Endothelial cell (in vitro differentiated cells): ENCODE measurements at regions not wholly inside any gene's neighbourhood (a gene's known extent, or its start where the extent isn't known, plus 50 kb on each side); places are given as distances from the start of the nearest gene placed in this dataset.

ENCODE experiments used
- DNase-seq: peaks from one replicate; pipeline ENCODE4 v3.0.0; 2021; ENCODE audit warnings: low spot score
- H3K27ac Mint-ChIP-seq: one replicate; pipeline ENCODE4 v1.8.0; 2021; ENCODE audit warnings: mixed read lengths, inconsistent platforms; ENCODE audit not compliant: unreplicated experiment
- H3K27me3 Mint-ChIP-seq: one replicate; pipeline ENCODE4 v1.8.0; 2021; ENCODE audit warnings: mild to moderate bottlenecking, moderate library complexity, mixed read lengths, inconsistent platforms; ENCODE audit not compliant: unreplicated experiment
- H3K36me3 Mint-ChIP-seq: one replicate; pipeline ENCODE4 v1.8.0; 2021; ENCODE audit warnings: mild to moderate bottlenecking, low read depth, mixed read lengths, inconsistent platforms; ENCODE audit not compliant: unreplicated experiment
- H3K4me1 Mint-ChIP-seq: one replicate; pipeline ENCODE4 v1.8.0; 2021; ENCODE audit warnings: mild to moderate bottlenecking, mixed read lengths, inconsistent platforms; ENCODE audit not compliant: unreplicated experiment
- H3K4me3 Mint-ChIP-seq: one replicate; pipeline ENCODE4 v1.8.0; 2021; ENCODE audit warnings: mild to moderate bottlenecking, mixed read lengths, inconsistent platforms; ENCODE audit not compliant: unreplicated experiment
- H3K9me3 Mint-ChIP-seq: one replicate; pipeline ENCODE4 v1.8.0; 2021; ENCODE audit warnings: mixed read lengths, inconsistent platforms; ENCODE audit not compliant: unreplicated experiment
- TF ChIP-seq, protein P1 (sequence below): fragments of 200-600 bp; sonication (generic); IDR thresholded peaks from one replicate; pipeline ENCODE4 v1.5.0; 2021; ENCODE audit warnings: antibody characterized with exemption; ENCODE audit not compliant: unreplicated experiment

DNA sequence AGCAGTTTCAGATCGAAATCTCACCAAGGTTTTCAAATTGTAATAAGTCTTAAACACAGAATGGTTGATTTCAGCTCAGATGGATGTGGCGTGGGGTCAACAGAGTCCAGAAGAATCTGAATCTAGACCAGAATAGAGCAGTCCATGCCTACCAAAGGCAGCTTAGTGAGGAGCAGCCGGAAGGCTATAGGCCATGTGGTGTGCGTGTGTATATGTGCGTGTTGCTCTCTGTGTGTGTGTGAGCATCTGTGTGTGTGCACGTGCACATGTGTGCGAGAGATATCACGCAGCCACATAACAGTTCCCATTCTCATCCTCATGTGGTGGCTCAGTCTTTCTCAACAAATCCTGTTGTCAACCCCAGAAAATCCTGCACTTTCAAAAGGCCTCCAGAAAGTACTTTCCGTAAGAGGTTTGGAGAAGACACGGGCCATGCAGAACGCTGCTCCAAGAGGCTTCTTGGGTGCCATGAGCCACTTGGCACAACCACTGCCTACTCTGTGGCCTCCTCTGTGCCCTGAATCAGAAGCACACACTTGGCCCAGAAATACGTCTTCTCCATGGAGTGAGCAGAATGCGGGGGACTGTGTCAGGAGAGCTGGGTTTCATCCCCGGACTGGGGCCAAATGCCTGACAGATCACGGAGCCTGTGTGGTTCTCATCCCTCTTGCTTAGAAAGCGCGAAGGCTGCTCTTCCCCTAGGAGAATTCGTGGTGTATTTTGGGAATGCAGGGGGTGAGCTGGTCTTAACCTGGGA, 67.3 kb downstream of the ACKR3 start:
- H3K27me3 Mint-ChIP-seq, result peaks cover 5% of the 10 kb centered on the region
- TF ChIP-seq, protein P1, sequence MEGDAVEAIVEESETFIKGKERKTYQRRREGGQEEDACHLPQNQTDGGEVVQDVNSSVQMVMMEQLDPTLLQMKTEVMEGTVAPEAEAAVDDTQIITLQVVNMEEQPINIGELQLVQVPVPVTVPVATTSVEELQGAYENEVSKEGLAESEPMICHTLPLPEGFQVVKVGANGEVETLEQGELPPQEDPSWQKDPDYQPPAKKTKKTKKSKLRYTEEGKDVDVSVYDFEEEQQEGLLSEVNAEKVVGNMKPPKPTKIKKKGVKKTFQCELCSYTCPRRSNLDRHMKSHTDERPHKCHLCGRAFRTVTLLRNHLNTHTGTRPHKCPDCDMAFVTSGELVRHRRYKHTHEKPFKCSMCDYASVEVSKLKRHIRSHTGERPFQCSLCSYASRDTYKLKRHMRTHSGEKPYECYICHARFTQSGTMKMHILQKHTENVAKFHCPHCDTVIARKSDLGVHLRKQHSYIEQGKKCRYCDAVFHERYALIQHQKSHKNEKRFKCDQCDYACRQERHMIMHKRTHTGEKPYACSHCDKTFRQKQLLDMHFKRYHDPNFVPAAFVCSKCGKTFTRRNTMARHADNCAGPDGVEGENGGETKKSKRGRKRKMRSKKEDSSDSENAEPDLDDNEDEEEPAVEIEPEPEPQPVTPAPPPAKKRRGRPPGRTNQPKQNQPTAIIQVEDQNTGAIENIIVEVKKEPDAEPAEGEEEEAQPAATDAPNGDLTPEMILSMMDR, result no peak
- no peak overlapping the region for H3K27ac Mint-ChIP-seq
- no peaks in the 10 kb centered on the region for H3K4me1 Mint-ChIP-seq
- H3K36me3 Mint-ChIP-seq, result peaks cover 4% of the 10 kb centered on the region
- no peak for DNase-seq
- no peaks in the 10 kb centered on the region for H3K9me3 Mint-ChIP-seq
- H3K4me3 Mint-ChIP-seq, result no peak overlapping the region

DNA sequence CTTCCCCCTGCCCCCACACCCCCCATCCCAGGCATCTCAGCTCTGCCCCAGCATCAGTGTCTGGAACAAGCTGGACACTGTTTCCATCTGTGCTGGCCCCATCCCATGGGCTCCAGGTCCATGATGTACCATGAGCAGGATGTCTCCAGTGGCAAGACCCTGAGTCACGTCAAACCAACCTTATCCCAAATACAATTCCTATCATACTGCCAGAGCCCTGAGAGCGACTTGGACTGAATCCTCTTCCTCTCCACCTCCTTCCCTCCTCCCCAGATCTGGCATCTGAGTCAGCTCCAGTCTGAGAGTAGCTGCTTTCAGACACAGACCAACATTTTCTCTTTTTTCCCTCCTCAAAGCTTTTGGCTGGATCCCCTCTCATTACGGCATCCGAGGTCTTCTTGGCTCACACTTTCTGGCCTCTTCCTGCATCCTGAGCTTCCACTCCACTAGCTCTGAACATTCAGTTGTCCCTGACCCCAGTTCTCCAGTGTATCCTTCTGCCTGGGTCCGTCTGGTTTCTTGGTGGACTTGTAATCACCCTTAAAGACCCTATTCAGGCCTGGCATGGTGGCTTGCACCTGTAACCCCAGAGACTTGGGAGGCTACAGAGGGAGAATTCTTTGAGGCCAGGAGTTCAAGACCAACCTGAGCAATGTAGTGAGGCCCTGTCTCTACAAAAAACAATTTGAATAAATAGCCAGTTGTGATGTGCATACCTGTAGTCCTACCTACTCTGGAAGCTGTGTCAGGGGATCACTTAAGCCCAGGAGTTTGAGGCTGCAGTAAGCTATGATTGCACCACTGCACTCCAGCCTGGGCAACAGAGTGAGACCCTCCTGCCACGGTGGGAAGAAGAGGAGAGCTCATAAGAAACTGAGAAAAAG, 68.3 kb downstream of the ACKR3 start:
- no peak for DNase-seq
- Mint-ChIP-seq H3K27ac (no peak overlapping the region), H3K27me3 (peaks cover 5% of the 10 kb centered on the region), H3K4me1 (no peaks in the 10 kb centered on the region), H3K9me3 (no peaks in the 10 kb centered on the region), H3K4me3 (no peak overlapping the region), H3K36me3 (peaks cover 4% of the 10 kb centered on the region)
- TF ChIP-seq, protein P1, result no peak

DNA sequence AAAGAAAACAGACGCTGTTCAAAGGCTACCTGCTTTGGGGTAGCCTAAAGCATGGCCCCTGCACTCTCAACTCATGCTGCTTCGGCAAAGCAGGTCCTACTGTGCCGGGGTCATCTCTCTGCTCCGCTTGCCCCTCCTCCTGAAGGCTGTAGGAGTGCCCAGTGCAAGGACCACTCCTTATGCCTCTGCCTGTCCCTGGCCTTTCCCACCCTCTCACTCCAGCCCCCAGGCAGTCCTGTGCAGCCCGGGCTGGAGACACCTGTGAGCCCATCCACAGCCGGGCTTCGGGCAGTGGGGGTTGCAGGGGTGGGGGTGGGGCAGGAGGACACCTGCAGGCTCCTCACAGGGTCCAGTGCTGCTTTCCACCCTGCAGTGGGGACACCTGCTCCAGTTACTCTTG, 69.1 kb downstream of the ACKR3 start:
- no peak overlapping the region for H3K4me3 Mint-ChIP-seq
- no peaks in the 10 kb centered on the region for H3K4me1 Mint-ChIP-seq
- peaks cover 7% of the 10 kb centered on the region for H3K36me3 Mint-ChIP-seq
- peaks cover 5% of the 10 kb centered on the region for H3K27me3 Mint-ChIP-seq
- H3K9me3 Mint-ChIP-seq, result no peaks in the 10 kb centered on the region
- DNase-seq, result no peak
- no peak overlapping the region for H3K27ac Mint-ChIP-seq
- TF ChIP-seq, protein P1, result no peak

DNA sequence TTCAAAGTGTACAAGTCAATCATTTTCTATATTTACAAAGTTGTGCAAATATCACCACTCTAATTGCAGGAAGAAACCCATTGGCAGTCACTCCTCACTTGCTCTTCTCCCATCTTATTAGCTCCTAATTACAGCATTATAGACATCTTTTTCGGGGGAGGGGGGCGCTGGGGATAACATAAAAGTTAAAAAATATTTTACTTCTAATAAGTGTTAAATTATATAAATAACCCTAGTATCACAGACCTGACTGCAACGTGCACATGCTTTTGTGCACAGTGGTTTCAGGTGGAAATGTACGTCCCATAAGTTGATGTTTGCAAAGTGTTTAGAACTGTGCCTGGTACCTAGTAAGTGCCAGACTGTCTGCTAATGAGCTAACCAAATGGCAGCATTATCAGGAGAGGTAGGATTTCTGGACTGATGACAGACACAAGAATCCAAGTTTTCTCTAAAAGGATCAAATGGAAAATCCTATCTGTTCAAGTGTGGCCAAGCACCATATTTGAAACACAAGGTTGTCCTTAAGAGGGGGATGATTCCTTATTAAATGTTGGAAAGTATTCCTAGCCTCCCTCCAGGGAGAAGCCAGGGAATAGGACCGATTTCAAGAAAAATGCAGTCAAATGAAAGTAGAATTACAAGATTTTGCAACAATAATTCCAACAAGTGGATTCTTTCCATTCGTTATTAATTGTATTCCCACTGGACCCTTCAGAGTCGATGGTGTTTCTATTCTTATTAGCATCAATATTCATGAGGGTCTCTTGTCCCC, 70.0 kb downstream of the ACKR3 start:
- Mint-ChIP-seq H3K4me3 (no peak overlapping the region), H3K9me3 (no peaks in the 10 kb centered on the region), H3K27me3 (peaks cover 5% of the 10 kb centered on the region), H3K36me3 (peaks cover 8% of the 10 kb centered on the region), H3K27ac (no peak overlapping the region), H3K4me1 (no peaks in the 10 kb centered on the region)
- TF ChIP-seq, protein P1, result no peak
- no peak for DNase-seq
